AG10803 (cell line): ENCODE measurements at regions not wholly inside any gene's neighbourhood (a gene's known extent, or its start where the extent isn't known, plus 50 kb on each side); places are given as distances from the start of the nearest gene placed in this dataset.

Experiments
- DNase-seq: peaks from one replicate; pipeline ENCODE4 v3.0.0; 2010; ENCODE audit warnings: low read depth
- H3K4me3 ChIP-seq: 2 replicates; pipeline ENCODE4 v1.5.1; 2011; ENCODE audit warnings: mild to moderate bottlenecking, low read length, control low read depth
- CTCF ChIP-seq: conservative IDR thresholded peaks from 2 replicates; pipeline ENCODE4 v1.5.1; 2011; ENCODE audit warnings: mild to moderate bottlenecking, low read length, control low read depth, inconsistent platforms

GRCh38 chr7:115088893-115089292 lies 167.0 kb downstream of the MDFIC start:
- DNase-seq = no peak
- H3K4me3 ChIP-seq = no peak overlapping the region
- TF ChIP-seq CTCF = no peak

- H3K4me3 ChIP-seq = no peak overlapping the region
- peak; percentile 80 for DNase-seq
- no peak for TF ChIP-seq CTCF
These were observed 165.5 kb downstream of the MDFIC start for GRCh38 chr7:115087437-115087836.

GRCh38 chr7:115086146-115086841 lies 164.4 kb downstream of the MDFIC start:
- no peak for TF ChIP-seq CTCF
- no peak overlapping the region for H3K4me3 ChIP-seq
- no peak for DNase-seq

GRCh38 chr7:115085421-115085820 lies 163.5 kb downstream of the MDFIC start:
- no peak for TF ChIP-seq CTCF
- H3K4me3 ChIP-seq = no peak overlapping the region
- DNase-seq = no peak

- no peak for TF ChIP-seq CTCF
- no peak overlapping the region for H3K4me3 ChIP-seq
- no peak for DNase-seq
These were observed 162.0 kb downstream of the MDFIC start for GRCh38 chr7:115083935-115084334.

GRCh38 chr7:115081772-115082171 lies 159.9 kb downstream of the MDFIC start:
- no peak overlapping the region for H3K4me3 ChIP-seq
- no peak for DNase-seq
- TF ChIP-seq CTCF = no peak

- no peak for DNase-seq
- no peak overlapping the region for H3K4me3 ChIP-seq
- TF ChIP-seq CTCF = no peak
These were observed 157.0 kb downstream of the MDFIC start for GRCh38 chr7:115078851-115079250.
